HepG2 (cell line): ENCODE measurements at regions not wholly inside any gene's neighbourhood (a gene's known extent, or its start where the extent isn't known, plus 50 kb on each side); places are given as distances from the start of the nearest gene placed in this dataset.
A peak's percentile ranks its signal among the peaks of the same experiment; 100 is the strongest.
"Not testable (repeated sequence)": the region's sequence is repeated elsewhere in the genome, so short reads cannot be mapped to it uniquely, and the experiment has no call there.

Source experiments
- ATAC-seq: fragments of 200-7000 bp; cut with Tn5 transposase; 3 replicates; pipeline ENCODE4 v1.9.1; 2020; ENCODE audit warnings: mild to moderate bottlenecking, moderate library complexity
- BruUV-seq: library from RNA; stranded (reverse); fragments of 400-500 nt; replicated peaks from 2 replicates; lab custom pipeline; 2021; lab: Mats Ljungman, UMichigan
- CTCF ChIA-PET: fragments of 300-600 bp; formaldehyde crosslinking; extraction: SDS; loops from one replicate; lab custom pipeline; 2021; ENCODE audit warnings: low total read pairs, inconsistent platforms, low intra/inter-chr PET ratio; lab: Yijun Ruan, JAX
- POLR2A ChIA-PET: fragments of 350-600 bp; sonication (Branson Sonifier 250); formaldehyde crosslinking; loops from one replicate; lab custom pipeline; 2020; ENCODE audit warnings: antibody characterized with exemption, inconsistent platforms; lab: Yijun Ruan, JAX
- DNase-seq: peaks from one replicate; pipeline ENCODE4 v3.0.0-alpha.2; 2015; ENCODE audit warnings: low spot score
- FAIRE-seq: peaks from 3 replicates; lab custom pipeline; 2011; peaks lifted over from hg19 to GRCh38; lab: Jason Lieb, UNC
- H2AFZ ChIP-seq: one replicate; pipeline ENCODE4 v1.6.1; 2011; ENCODE audit warnings: low read length, inconsistent platforms
- H3K27ac ChIP-seq: fragments of 300-600 bp; 3 replicates; pipeline ENCODE4 v1.8.0; 2011; ENCODE audit warnings: mixed run types, mild to moderate bottlenecking, mixed read lengths, low read length, inconsistent platforms; ENCODE audit not compliant: insufficient read depth; ENCODE audit errors: extremely low read length
- H3K27me3 ChIP-seq, 2 experiments: fragments of 200-600 bp in 1 of 2; 2 replicates in 1 of 2; 3 replicates in 1 of 2; pipeline versions ENCODE4 v1.6.0 to v1.8.0; 2011; ENCODE audit warnings: low read length in 2 of 2, mild to moderate bottlenecking in 2 of 2, moderate library complexity in 2 of 2, inconsistent platforms in 1 of 2; ENCODE audit not compliant: insufficient read depth in 2 of 2, control insufficient read depth in 1 of 2
- H3K36me3 ChIP-seq, 2 experiments: fragments of 200-600 bp in 1 of 2; replicated peaks in 1 of 2; 2 replicates in 1 of 2; 3 replicates in 1 of 2; pipeline versions ENCODE4 v1.5.1 to v1.8.0; 2011; ENCODE audit warnings: low read length in 2 of 2, inconsistent platforms in 1 of 2; ENCODE audit not compliant: insufficient read depth in 2 of 2, control insufficient read depth in 1 of 2
- H3K4me1 ChIP-seq: 2 replicates; pipeline ENCODE4 v1.5.1; 2012; ENCODE audit warnings: low read length, inconsistent platforms; ENCODE audit not compliant: insufficient read depth
- H3K4me2 ChIP-seq: 2 replicates; pipeline ENCODE4 v1.6.0; 2011; ENCODE audit warnings: low read depth, low read length, inconsistent platforms
- H3K4me3 ChIP-seq, 3 experiments: fragments of 200-600 bp in 1 of 3; sonication (generic), shearing (Covaris generic) in 1 of 3; replicated peaks in 1 of 3; 2 replicates each; pipeline ENCODE4 v1.5.1; 2011 to 2016; ENCODE audit warnings: low read length in 3 of 3, inconsistent platforms in 2 of 3, low read depth in 2 of 3, mild to moderate bottlenecking in 2 of 3, control low read depth in 1 of 3, mixed read lengths in 1 of 3; ENCODE audit not compliant: insufficient read depth in 1 of 3
- H3K79me2 ChIP-seq: one replicate; pipeline ENCODE4 v1.6.1; 2011; ENCODE audit warnings: low read length, inconsistent platforms; ENCODE audit not compliant: insufficient read depth
- H3K9ac ChIP-seq: 2 replicates; pipeline ENCODE4 v1.6.0; 2011; ENCODE audit warnings: mild to moderate bottlenecking, low read depth, low read length, inconsistent platforms; ENCODE audit not compliant: insufficient read depth
- H3K9me3 ChIP-seq: 2 replicates; pipeline ENCODE4 v1.5.1; 2012; ENCODE audit warnings: mild to moderate bottlenecking, low read length
- H4K20me1 ChIP-seq: 2 replicates; pipeline ENCODE4 v1.6.0; 2011; ENCODE audit warnings: inconsistent platforms, mild to moderate bottlenecking, low read length, moderate library complexity; ENCODE audit not compliant: insufficient read depth
- CEBPB ChIP-seq: IDR thresholded peaks from 2 replicates; pipeline ENCODE4 v1.6.1; 2011; ENCODE audit warnings: low read depth, low read length, improper control_type of control experiment, borderline replicate concordance
- CEBPG ChIP-seq: IDR thresholded peaks from 2 replicates; pipeline ENCODE4 v1.6.1; 2016
- FOXP1 ChIP-seq, 2 experiments: fragments of 450-650 bp in 1 of 2; IDR thresholded peaks; 2 replicates each; pipeline ENCODE4 v1.6.1; 2017 to 2018; ENCODE audit warnings: antibody characterized with exemption in 1 of 2
- FOXP4 ChIP-seq: sonication (generic); formaldehyde crosslinking; IDR thresholded peaks from 2 replicates; pipeline ENCODE4 v1.4.0; 2020; ENCODE audit warnings: missing genetic modification reagents
- HOXA5 ChIP-seq: sonication (generic); formaldehyde crosslinking; IDR thresholded peaks from 2 replicates; pipeline ENCODE4 v1.4.0; 2020; ENCODE audit warnings: missing genetic modification reagents
- IRX3 ChIP-seq: sonication (generic); formaldehyde crosslinking; IDR thresholded peaks from 2 replicates; pipeline ENCODE4 v1.8.1; 2023; ENCODE audit warnings: mild to moderate bottlenecking, low read depth, missing genetic modification reagents, borderline replicate concordance
- NPAS2 ChIP-seq: sonication (generic); formaldehyde crosslinking; IDR thresholded peaks from 2 replicates; pipeline ENCODE4 v1.8.0; 2022; ENCODE audit warnings: mild to moderate bottlenecking, missing genetic modification reagents, borderline replicate concordance
- ZBTB25 ChIP-seq: IDR thresholded peaks from 2 replicates; pipeline ENCODE4 v1.6.1; 2018; ENCODE audit warnings: missing genetic modification reagents
- ZNF282 ChIP-seq: fragments of 450-650 bp; IDR thresholded peaks from 2 replicates; pipeline ENCODE4 v1.6.1; 2018; ENCODE audit not compliant: partially characterized antibody
- ZNF660 ChIP-seq: sonication (generic); formaldehyde crosslinking; IDR thresholded peaks from 2 replicates; pipeline ENCODE4 v1.5.1; 2020; ENCODE audit warnings: mild to moderate bottlenecking, low read depth, missing genetic modification reagents, borderline replicate concordance
- ZNF770 ChIP-seq: sonication (generic); formaldehyde crosslinking; IDR thresholded peaks from 2 replicates; pipeline ENCODE4 v1.5.0; 2020; ENCODE audit warnings: mild to moderate bottlenecking, missing genetic modification reagents
- WGBS: methylation state at CpG from one replicate; pipeline ENCODE4 v1.1.6; 2017; ENCODE audit warnings: low lambda C conversion rate; 5-methylcytosine and 5-hydroxymethylcytosine counted together
- in situ Hi-C: cut with HindIII; loops from 2 replicates; pipeline ENCODE4 v1.10.0; 2017; ENCODE audit warnings: low pct_unique_long_range_greater_than_20kb; ENCODE audit not compliant: extremely low pct_ligation_motif_present
- intact Hi-C: fragments of 100-400 bp; cut with micrococcal nuclease; formaldehyde crosslinking; loops from one replicate; pipeline ENCODE4 v1.10.0; 2022; ENCODE audit not compliant: unreplicated experiment

DNA sequence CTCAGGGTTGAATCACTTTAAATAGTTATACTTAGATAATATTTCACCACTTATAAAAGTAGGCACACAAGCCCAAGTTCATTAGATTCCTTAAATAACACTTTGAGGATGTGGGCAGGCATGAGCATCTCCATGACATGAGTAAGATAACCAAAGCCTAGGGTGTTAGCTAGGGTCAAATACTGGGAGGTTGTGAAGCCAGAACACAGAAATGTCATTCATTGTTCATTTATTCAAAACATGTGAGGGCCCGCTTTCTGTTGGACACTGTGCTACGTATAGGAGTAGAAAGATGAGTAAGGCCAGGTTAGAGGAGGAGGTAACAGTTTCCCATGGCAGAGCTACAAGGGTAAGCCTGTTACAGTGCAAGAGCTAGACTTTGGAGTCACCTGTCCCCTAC, 93.5 kb upstream of the NEDD4L start:
- H3K4me1 ChIP-seq = peaks cover 31% of the 10 kb centered on the region
- H3K9ac ChIP-seq = no peak overlapping the region
- H3K9me3 ChIP-seq = no peaks in the 10 kb centered on the region
- 78% methylated on average over 2 of the region's 2 CpGs for WGBS
- H3K36me3 ChIP-seq = no peaks in the 10 kb centered on the region
- TF ChIP-seq HOXA5 (CRISPR knock-in tag) = no peak
- TF ChIP-seq NPAS2 (CRISPR knock-in tag) = no peak
- TF ChIP-seq IRX3 (CRISPR knock-in tag) = no peak
- TF ChIP-seq ZNF660 = no peak
- TF ChIP-seq ZNF282 = no peak
- TF ChIP-seq ZBTB25 (CRISPR knock-in tag) = no peak
- no peaks in the 10 kb centered on the region for H3K79me2 ChIP-seq
- intact Hi-C loops = loop anchor here (2.0 kb wide), 1 partner anchor 76 kb away; no protein-coding TSS in a partner anchor
- H3K4me2 ChIP-seq = no peak overlapping the region
- CTCF ChIA-PET = no interaction called here
- no TSS peak for BruUV-seq
- no peak overlapping the region for H3K4me3 ChIP-seq
- no peak overlapping the region for H2AFZ ChIP-seq
- in situ Hi-C loops = loop anchor here (10.0 kb wide), 3 partner anchors 174 to 544 kb away; no protein-coding TSS in a partner anchor
- POLR2A ChIA-PET = interaction anchor here (1.0 kb wide), 1 partner anchor 96 kb away, joined by 3 read pairs; no protein-coding TSS in a partner anchor
- DNase-seq (no peak), ATAC-seq (no peak), FAIRE-seq (no peak)
- H4K20me1 ChIP-seq = no peaks in the 10 kb centered on the region
- H3K27me3 ChIP-seq = peaks cover 1 to 3% of the 10 kb centered on the region in 2 experiments; a peak in 3 of 5 replicates
- H3K27ac ChIP-seq = no peak overlapping the region

DNA sequence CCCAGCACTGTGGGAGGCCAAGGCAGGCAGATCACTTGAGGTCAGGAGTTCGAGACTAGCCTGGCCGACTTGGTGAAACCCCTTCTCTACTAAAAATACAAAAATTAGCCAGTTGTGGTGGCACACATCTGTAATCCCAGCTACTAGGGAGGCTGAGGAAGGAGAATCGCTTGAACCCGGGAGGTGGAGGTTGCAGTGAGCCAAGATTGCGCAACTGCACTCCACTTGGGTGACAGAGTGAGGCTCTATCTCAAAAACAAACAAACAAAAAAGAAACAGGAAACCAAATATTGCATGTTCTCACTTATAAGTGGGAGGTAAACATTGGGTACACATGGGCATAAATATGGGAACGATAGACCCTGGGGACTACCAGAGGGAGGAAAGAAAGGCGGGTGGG, 94.7 kb upstream of the NEDD4L start:
- H3K9ac ChIP-seq; in situ Hi-C loops; H3K79me2 ChIP-seq; H3K27ac ChIP-seq; H2AFZ ChIP-seq; FAIRE-seq; H3K36me3 ChIP-seq; POLR2A ChIA-PET; H4K20me1 ChIP-seq; H3K9me3 ChIP-seq; intact Hi-C loops; ATAC-seq; CTCF ChIA-PET; H3K27me3 ChIP-seq; H3K4me3 ChIP-seq; BruUV-seq; DNase-seq; H3K4me2 ChIP-seq; TF ChIP-seq FOXP1 (IDR thresholded peaks at IDR 0.05): not testable (repeated sequence)
- H3K4me1 ChIP-seq = peaks cover 21% of the 10 kb centered on the region
- TF ChIP-seq CEBPG (CRISPR knock-in tag) (0 out of 2 replicates have a peak, but pooled peaks have one; percentile 44), FOXP4 (CRISPR knock-in tag) (0 out of 2 replicates have a peak, but pooled peaks have one; percentile 24), FOXP1 (CRISPR knock-in tag; IDR thresholded peaks at IDR 0.05) (peak; percentile 21; the same call in 1 of the 2 replicates), CEBPB (peak; percentile 68), ZNF770 (CRISPR knock-in tag) (peak; percentile 44; the same call in 1 of the 2 replicates)
- WGBS = 46% methylated on average over 7 of the region's 7 CpGs
